B cell (primary cell): ENCODE measurements at regions not wholly inside any gene's neighbourhood (a gene's known extent, or its start where the extent isn't known, plus 50 kb on each side); places are given as distances from the start of the nearest gene placed in this dataset.

Source experiments
- ATAC-seq: fragments of 200-7000 bp; cut with Tn5 transposase; one replicate; pipeline ENCODE4 v1.10.0; 2021; ENCODE audit warnings: low read depth, mild to moderate bottlenecking, moderate number of reproducible peaks, moderate library complexity
- CTCF ChIA-PET: fragments of 350-600 bp; sonication (Branson Sonifier 250); formaldehyde crosslinking; loops from one replicate; lab custom pipeline; 2021; ENCODE audit warnings: antibody characterized with exemption, inconsistent platforms; lab: Charles Lee
- POLR2A ChIA-PET: fragments of 350-600 bp; sonication (Branson Sonifier 250); formaldehyde crosslinking; loops from one replicate; lab custom pipeline; 2021; ENCODE audit warnings: antibody characterized with exemption; lab: Charles Lee
- DNase-seq: peaks from one replicate; pipeline ENCODE4 v3.0.0; 2013
- H2AFZ ChIP-seq: 2 replicates; pipeline ENCODE4 v1.6.1; 2012; ENCODE audit warnings: mild to moderate bottlenecking, low read depth, low read length; ENCODE audit not compliant: insufficient read depth, poor library complexity, severe bottlenecking
- H3K27ac ChIP-seq, 2 donors: 1 replicate in 1 of 2; 2 replicates in 1 of 2; pipeline ENCODE4 v1.5.1; 2012 to 2013; ENCODE audit warnings: low read length in 2 of 2, mild to moderate bottlenecking in 2 of 2, moderate library complexity in 1 of 2
- H3K27me3 ChIP-seq, 4 experiments: fragments of 200-600 bp in 1 of 4; sonication (generic) in 1 of 4; replicated peaks in 1 of 4; 1 replicate in 2 of 4; 2 replicates in 2 of 4; pipeline versions ENCODE4 v1.6.1 to v1.7.0; 2013 to 2016; ENCODE audit warnings: low read length in 3 of 4, mild to moderate bottlenecking in 2 of 4, mixed read lengths in 1 of 4, moderate library complexity in 1 of 4; ENCODE audit not compliant: insufficient read depth in 4 of 4, control insufficient read depth in 3 of 4; ENCODE audit errors: control extremely low read depth in 1 of 4
- H3K36me3 ChIP-seq, 2 experiments: replicated peaks in 1 of 2; 1 replicate in 1 of 2; 2 replicates in 1 of 2; pipeline versions ENCODE4 v1.6.1 to v1.7.1; 2013; ENCODE audit warnings: low read length in 1 of 2; ENCODE audit not compliant: insufficient read depth in 2 of 2, control insufficient read depth in 1 of 2; ENCODE audit errors: control extremely low read depth in 1 of 2, extremely low read depth in 1 of 2
- H3K4me1 ChIP-seq, 2 donors: fragments of 200-600 bp in 1 of 2; sonication (generic) in 1 of 2; 1 replicate in 1 of 2; 2 replicates in 1 of 2; pipeline versions ENCODE4 v1.5.1 to v1.6.1; 2013 to 2017; ENCODE audit warnings: low read length in 2 of 2; ENCODE audit not compliant: control insufficient read depth in 2 of 2, insufficient read depth in 2 of 2
- H3K4me2 ChIP-seq: replicated peaks from 2 replicates; pipeline ENCODE3; 2012; ENCODE audit warnings: mild to moderate bottlenecking, low read depth, low read length; ENCODE audit not compliant: poor library complexity, severe bottlenecking
- H3K4me3 ChIP-seq, 5 experiments: fragments of 200-600 bp in 1 of 5; sonication (generic) in 1 of 5; 1 replicate in 3 of 5; 2 replicates in 2 of 5; pipeline versions ENCODE4 v1.5.1 to v1.7.0; 2011 to 2016; ENCODE audit warnings: low read length in 4 of 5, mild to moderate bottlenecking in 4 of 5, low read depth in 2 of 5, control low read depth in 1 of 5, moderate library complexity in 1 of 5; ENCODE audit not compliant: insufficient read depth in 1 of 5; ENCODE audit errors: control extremely low read depth in 1 of 5, extremely low read depth in 1 of 5
- H3K79me2 ChIP-seq: fragments of 200-600 bp; sonication (generic); one replicate; pipeline ENCODE4 v1.6.0; 2016; ENCODE audit warnings: low read length; ENCODE audit not compliant: control insufficient read depth, insufficient read depth
- H3K9ac ChIP-seq: fragments of 200-600 bp; sonication (generic); 2 replicates; pipeline ENCODE4 v1.6.1; 2017; ENCODE audit warnings: mild to moderate bottlenecking, low read length, moderate library complexity
- H3K9me3 ChIP-seq, 3 donors: one replicate each; pipeline versions ENCODE4 v1.6.1 to v1.7.1; 2013; ENCODE audit warnings: low read length in 2 of 3; ENCODE audit not compliant: control insufficient read depth in 2 of 3, insufficient read depth in 1 of 3; ENCODE audit errors: control extremely low read depth in 1 of 3
- H4K20me1 ChIP-seq: 2 replicates; pipeline ENCODE4 v1.6.0; 2012; ENCODE audit warnings: mild to moderate bottlenecking, low read length; ENCODE audit not compliant: insufficient read depth, control insufficient read depth, poor library complexity, severe bottlenecking
- H3K27ac Mint-ChIP-seq: one replicate; pipeline ENCODE4 v1.8.0; 2021; ENCODE audit warnings: mixed read lengths
- H3K27me3 Mint-ChIP-seq: one replicate; pipeline ENCODE4 v1.8.0; 2021; ENCODE audit warnings: mixed read lengths
- H3K4me1 Mint-ChIP-seq: one replicate; pipeline ENCODE4 v1.8.0; 2021; ENCODE audit warnings: mixed read lengths
- H3K4me3 Mint-ChIP-seq: one replicate; pipeline ENCODE4 v1.8.0; 2021; ENCODE audit warnings: mixed read lengths
- H3K9me3 Mint-ChIP-seq: one replicate; pipeline ENCODE4 v1.8.0; 2022; ENCODE audit warnings: mixed read lengths; ENCODE audit not compliant: insufficient read depth
- EZH2 ChIP-seq: IDR thresholded peaks from 2 replicates; pipeline ENCODE4 v1.6.1; 2012; ENCODE audit warnings: borderline replicate concordance, low read depth, mild to moderate bottlenecking, moderate library complexity, low read length; ENCODE audit not compliant: insufficient read depth, poor library complexity, severe bottlenecking
- WGBS: methylation state at CpG from one replicate; pipeline ENCODE4 v1.1.5; 2013; ENCODE audit warnings: missing lambda C conversion rate; ENCODE audit not compliant: insufficient coverage; 5-methylcytosine and 5-hydroxymethylcytosine counted together
- intact Hi-C: fragments of 100-400 bp; cut with micrococcal nuclease; formaldehyde crosslinking; loops from one replicate; pipeline ENCODE4 v1.10.0; 2022
- TF ChIP-seq, protein P1 (sequence below): fragments of 200-600 bp; IDR thresholded peaks from one replicate; pipeline ENCODE4 v1.8.0; 2022; ENCODE audit warnings: antibody characterized with exemption, mild to moderate bottlenecking

GRCh38 chr20:46826343-46826984 lies 68.2 kb upstream of the EYA2 start:
- no peak overlapping the region for H3K27ac Mint-ChIP-seq
- H3K4me3 Mint-ChIP-seq = no peak overlapping the region
- intact Hi-C loops = no loop called here
- H3K36me3 ChIP-seq = no peaks in the 10 kb centered on the region
- DNase-seq (no peak), ATAC-seq (no peak)
- no peak overlapping the region for H3K4me3 ChIP-seq
- CTCF ChIA-PET = no interaction called here
- H3K9ac ChIP-seq = no peak overlapping the region
- H3K4me2 ChIP-seq = no peak overlapping the region
- no peak overlapping the region for H2AFZ ChIP-seq
- H3K27me3 ChIP-seq = no peaks in the 10 kb centered on the region
- no peaks in the 10 kb centered on the region for H3K79me2 ChIP-seq
- POLR2A ChIA-PET = no interaction called here
- peaks cover 22% of the 10 kb centered on the region for H3K27me3 Mint-ChIP-seq
- WGBS = 100% methylated on average over 1 of the region's 3 CpGs
- TF ChIP-seq EZH2 = no peak
- TF ChIP-seq, protein P1, sequence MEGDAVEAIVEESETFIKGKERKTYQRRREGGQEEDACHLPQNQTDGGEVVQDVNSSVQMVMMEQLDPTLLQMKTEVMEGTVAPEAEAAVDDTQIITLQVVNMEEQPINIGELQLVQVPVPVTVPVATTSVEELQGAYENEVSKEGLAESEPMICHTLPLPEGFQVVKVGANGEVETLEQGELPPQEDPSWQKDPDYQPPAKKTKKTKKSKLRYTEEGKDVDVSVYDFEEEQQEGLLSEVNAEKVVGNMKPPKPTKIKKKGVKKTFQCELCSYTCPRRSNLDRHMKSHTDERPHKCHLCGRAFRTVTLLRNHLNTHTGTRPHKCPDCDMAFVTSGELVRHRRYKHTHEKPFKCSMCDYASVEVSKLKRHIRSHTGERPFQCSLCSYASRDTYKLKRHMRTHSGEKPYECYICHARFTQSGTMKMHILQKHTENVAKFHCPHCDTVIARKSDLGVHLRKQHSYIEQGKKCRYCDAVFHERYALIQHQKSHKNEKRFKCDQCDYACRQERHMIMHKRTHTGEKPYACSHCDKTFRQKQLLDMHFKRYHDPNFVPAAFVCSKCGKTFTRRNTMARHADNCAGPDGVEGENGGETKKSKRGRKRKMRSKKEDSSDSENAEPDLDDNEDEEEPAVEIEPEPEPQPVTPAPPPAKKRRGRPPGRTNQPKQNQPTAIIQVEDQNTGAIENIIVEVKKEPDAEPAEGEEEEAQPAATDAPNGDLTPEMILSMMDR = no peak
- H3K4me1 Mint-ChIP-seq = no peaks in the 10 kb centered on the region
- no peaks in the 10 kb centered on the region for H3K4me1 ChIP-seq
- no peak overlapping the region for H3K27ac ChIP-seq
- H4K20me1 ChIP-seq = no peaks in the 10 kb centered on the region
- no peaks in the 10 kb centered on the region for H3K9me3 ChIP-seq
- H3K9me3 Mint-ChIP-seq = no peaks in the 10 kb centered on the region

GRCh38 chr20:46827718-46828458 lies 66.8 kb upstream of the EYA2 start:
- Mint-ChIP-seq H3K27ac (no peak overlapping the region), H3K27me3 (peaks cover 28% of the 10 kb centered on the region), H3K9me3 (no peaks in the 10 kb centered on the region), H3K4me3 (no peak overlapping the region), H3K4me1 (no peaks in the 10 kb centered on the region)
- ChIA-PET CTCF (no interaction called here), POLR2A (no interaction called here)
- H3K9ac ChIP-seq = no peak overlapping the region
- H3K36me3 ChIP-seq = no peaks in the 10 kb centered on the region
- no peaks in the 10 kb centered on the region for H3K27me3 ChIP-seq
- TF ChIP-seq, protein P1 = no peak
- TF ChIP-seq EZH2 = no peak
- no peak for ATAC-seq
- H3K9me3 ChIP-seq = peaks cover 0 to 3% (median 0%) of the 10 kb centered on the region in 3 donors
- no peaks in the 10 kb centered on the region for H4K20me1 ChIP-seq
- H2AFZ ChIP-seq = no peak overlapping the region
- no peak overlapping the region for H3K27ac ChIP-seq
- H3K79me2 ChIP-seq = no peaks in the 10 kb centered on the region
- WGBS = 85% methylated on average over 8 of the region's 10 CpGs
- DNase-seq = no peak
- no peaks in the 10 kb centered on the region for H3K4me1 ChIP-seq
- intact Hi-C loops = no loop called here
- no peak overlapping the region for H3K4me2 ChIP-seq
- H3K4me3 ChIP-seq = no peak overlapping the region
